Esophagus squamous epithelium (tissue), 5 donors: ENCODE measurements at regions not wholly inside any gene's neighbourhood (a gene's known extent, or its start where the extent isn't known, plus 50 kb on each side); places are given as distances from the start of the nearest gene placed in this dataset.

Experiments used
- DNase-seq: peaks from one replicate; lab custom pipeline; 2025; lab: John Stamatoyannopoulos, UW
- H3K27ac ChIP-seq, 4 donors: fragments of 200-600 bp; sonication (generic); one replicate each; pipeline ENCODE4 v1.5.1; 2016 to 2019; ENCODE audit warnings: mild to moderate bottlenecking in 1 of 4
- H3K27me3 ChIP-seq, 4 donors: fragments of 200-600 bp; sonication (generic); 1 replicate in 3 of 4; 2 replicates in 1 of 4; pipeline versions ENCODE4 v1.5.1 to v1.6.0; 2017 to 2021; ENCODE audit warnings: antibody characterized with exemption in 1 of 4
- H3K36me3 ChIP-seq, 3 donors: fragments of 200-600 bp; sonication (generic); one replicate each; pipeline ENCODE4 v1.5.1; 2016 to 2019
- H3K4me1 ChIP-seq, 3 donors: fragments of 200-600 bp; sonication (generic); one replicate each; pipeline ENCODE4 v1.5.1; 2017 to 2019
- H3K4me3 ChIP-seq, 4 donors: fragments of 200-600 bp; sonication (generic); 1 replicate in 3 of 4; 2 replicates in 1 of 4; pipeline ENCODE4 v1.5.1; 2016 to 2019; ENCODE audit warnings: mild to moderate bottlenecking in 2 of 4, moderate library complexity in 1 of 4
- H3K9me3 ChIP-seq, 3 donors: fragments of 200-600 bp; sonication (generic); one replicate each; pipeline ENCODE4 v1.5.1; 2016 to 2019
- CTCF ChIP-seq, 6 experiments: fragments of 450-650 bp in 4 of 6; fragments of 200-600 bp in 2 of 6; sonication (generic) in 2 of 6; IDR thresholded peaks; one replicate each; pipeline ENCODE4 v1.5.1; 2016 to 2019; ENCODE audit warnings: antibody characterized with exemption in 6 of 6, mild to moderate bottlenecking in 4 of 6, moderate library complexity in 4 of 6
- POLR2A ChIP-seq, 4 donors: fragments of 450-650 bp; IDR thresholded peaks; one replicate each; pipeline ENCODE4 v1.6.1; 2017; ENCODE audit warnings: antibody characterized with exemption in 4 of 4, mild to moderate bottlenecking in 4 of 4, moderate library complexity in 3 of 4
- WGBS, 2 donors: methylation state at CpG; one replicate each; pipeline ENCODE4 v1.1.5; 2018; 5-methylcytosine and 5-hydroxymethylcytosine counted together
- intact Hi-C: fragments of 100-400 bp; cut with DNase I; formaldehyde crosslinking; loops from one replicate; pipeline ENCODE4 v1.15.0; 2022
- donor health status: DM: yes; HTN: yes; CAD: no.

DNA sequence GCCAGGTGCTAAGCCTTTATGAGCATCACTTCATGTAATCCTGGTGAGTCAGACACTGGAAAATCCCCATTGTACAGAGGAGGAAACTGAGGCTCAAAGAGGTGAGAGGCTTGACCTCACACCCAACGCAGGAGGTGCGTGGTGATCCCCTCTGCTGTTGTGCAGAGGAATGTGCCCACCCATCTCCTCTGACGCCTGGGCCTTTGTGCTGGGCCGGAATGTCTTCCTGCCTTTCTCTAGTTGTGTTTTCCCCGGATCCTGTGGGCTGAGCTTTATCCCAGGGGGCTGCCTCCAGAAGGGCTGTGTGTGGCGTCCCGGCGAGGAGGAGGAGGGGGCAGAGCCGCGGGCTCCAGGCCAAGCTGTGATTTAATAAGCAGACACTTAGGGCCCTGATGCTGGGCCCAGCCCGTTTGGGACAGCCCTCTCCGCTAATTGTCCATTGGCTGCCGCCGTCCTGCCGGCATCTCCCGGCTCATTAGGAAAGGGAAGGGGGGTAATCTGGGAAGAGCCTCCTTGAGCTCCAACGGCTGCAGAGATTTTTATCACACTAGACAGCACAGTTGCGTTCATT lies 653.6 kb downstream of the MED13L start:
- WGBS, 2 donors, result 20 to 22% methylated on average over 6 to 7 of the region's 18 CpGs
- H3K9me3 ChIP-seq, result no peaks in the 10 kb centered on the region
- H3K4me1 ChIP-seq, result no peaks in the 10 kb centered on the region
- no peaks in the 10 kb centered on the region for H3K36me3 ChIP-seq
- intact Hi-C loops, result no loop called here
- TF ChIP-seq CTCF (IDR thresholded peaks at IDR 0.05), result no peak
- no peak for TF ChIP-seq POLR2A (IDR thresholded peaks at IDR 0.05)
- no peak for DNase-seq
- H3K27ac ChIP-seq, result no peak overlapping the region
- peaks cover 0 to 15% (median 0%) of the 10 kb centered on the region in 4 donors for H3K27me3 ChIP-seq
- no peak overlapping the region for H3K4me3 ChIP-seq

- no peak for DNase-seq
- intact Hi-C loops, result no loop called here
- Histone ChIP-seq H3K27ac (no peak overlapping the region), H3K36me3 (no peaks in the 10 kb centered on the region), H3K9me3 (no peaks in the 10 kb centered on the region), H3K4me1 (no peaks in the 10 kb centered on the region), H3K4me3 (no peak overlapping the region), H3K27me3 (peaks cover 0 to 15% (median 0%) of the 10 kb centered on the region in 4 donors)
- 80 to 82% methylated on average over 5 of the region's 5 CpGs for WGBS, 2 donors
- TF ChIP-seq POLR2A (IDR thresholded peaks at IDR 0.05), result no peak
- TF ChIP-seq CTCF (IDR thresholded peaks at IDR 0.05), result no peak
Measured at GRCh38 chr12:115623275-115623674, 654.2 kb downstream of the MED13L start.

- no peak for DNase-seq
- intact Hi-C loops, result no loop called here
- Histone ChIP-seq H3K9me3 (no peaks in the 10 kb centered on the region), H3K27ac (no peak overlapping the region), H3K27me3 (peaks cover 0 to 15% (median 0%) of the 10 kb centered on the region in 4 donors), H3K36me3 (no peaks in the 10 kb centered on the region), H3K4me3 (no peak overlapping the region), H3K4me1 (no peaks in the 10 kb centered on the region)
- TF ChIP-seq POLR2A (IDR thresholded peaks at IDR 0.05) (no peak), CTCF (IDR thresholded peaks at IDR 0.05) (no peak)
- WGBS, 2 donors, result 53 to 59% methylated on average over 4 of the region's 4 CpGs
Measured at GRCh38 chr12:115620816-115621215, 656.7 kb downstream of the MED13L start.

DNA sequence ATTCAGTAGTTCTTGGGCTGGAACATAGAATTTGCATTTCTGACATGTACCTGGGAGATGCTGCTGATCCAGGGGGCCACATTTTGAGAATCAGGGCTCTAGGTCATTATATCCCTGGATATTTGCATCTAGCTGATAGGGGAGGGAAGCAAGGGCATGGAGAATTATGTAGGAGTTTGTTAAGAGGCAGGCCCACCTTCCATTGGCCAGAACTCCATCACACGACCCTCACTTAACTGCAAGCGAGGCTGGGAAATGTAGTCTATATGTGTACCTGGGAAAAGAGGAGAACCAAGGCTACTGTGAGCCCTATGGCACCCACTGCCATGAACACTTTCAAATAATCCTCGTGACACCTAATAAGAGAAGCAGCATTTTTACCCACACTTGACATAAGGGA lies 657.6 kb downstream of the MED13L start:
- Histone ChIP-seq H3K27me3 (peaks cover 0 to 15% (median 0%) of the 10 kb centered on the region in 4 donors), H3K4me3 (no peak overlapping the region), H3K27ac (no peak overlapping the region), H3K36me3 (no peaks in the 10 kb centered on the region), H3K4me1 (no peaks in the 10 kb centered on the region), H3K9me3 (no peaks in the 10 kb centered on the region)
- TF ChIP-seq POLR2A (IDR thresholded peaks at IDR 0.05) (no peak), CTCF (IDR thresholded peaks at IDR 0.05) (no peak)
- DNase-seq, result no peak
- intact Hi-C loops, result no loop called here
- WGBS, 2 donors, result 55 to 71% methylated on average over 1 to 2 of the region's 3 CpGs

DNA sequence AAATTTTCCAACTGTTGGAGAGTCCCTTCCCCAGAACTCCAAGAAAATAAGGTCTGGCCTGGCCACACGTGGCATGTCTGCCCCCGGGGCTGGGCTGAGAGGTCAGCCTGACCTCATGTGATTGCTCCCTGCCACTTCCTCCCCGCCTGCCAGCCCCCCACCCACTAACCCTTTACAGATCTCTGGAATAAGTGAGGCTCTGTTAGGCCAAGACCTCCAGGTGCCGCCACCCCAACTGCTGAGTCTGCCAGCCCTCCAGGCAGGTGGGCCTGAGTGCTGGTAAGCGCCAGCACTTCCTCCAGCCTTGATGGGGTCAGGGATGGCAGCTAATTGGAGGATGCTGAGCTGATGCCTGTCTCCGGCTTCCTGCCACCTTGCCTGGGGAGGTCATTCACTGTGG lies 658.4 kb downstream of the MED13L start:
- intact Hi-C loops, result no loop called here

More for the DNA sequence above, 658.4 kb downstream of the MED13L start:
- no peak for TF ChIP-seq CTCF (IDR thresholded peaks at IDR 0.05)
- TF ChIP-seq POLR2A (IDR thresholded peaks at IDR 0.05), result no peak
- no peaks in the 10 kb centered on the region for H3K9me3 ChIP-seq
- H3K27me3 ChIP-seq, result peaks cover 0 to 7% (median 0%) of the 10 kb centered on the region in 4 donors
- no peaks in the 10 kb centered on the region for H3K36me3 ChIP-seq
- H3K4me1 ChIP-seq, result no peaks in the 10 kb centered on the region
- 57 to 67% methylated on average over 3 to 5 of the region's 6 CpGs for WGBS, 2 donors
- no peak overlapping the region for H3K27ac ChIP-seq
- no peak for DNase-seq
- no peak overlapping the region for H3K4me3 ChIP-seq
